Esophagus muscularis mucosa (tissue), 4 donors: ENCODE measurements at regions not wholly inside any gene's neighbourhood (a gene's known extent, or its start where the extent isn't known, plus 50 kb on each side); places are given as distances from the start of the nearest gene placed in this dataset.

Experiments used
- DNase-seq: peaks from one replicate; pipeline ENCODE4 v3.0.0-alpha.2; 2017; ENCODE audit errors: extremely low spot score
- H3K27ac ChIP-seq, 4 donors: fragments of 200-600 bp; sonication (generic); replicated peaks in 1 of 4; 1 replicate in 3 of 4; 2 replicates in 1 of 4; pipeline ENCODE4 v1.5.1; 2016 to 2019; ENCODE audit warnings: mild to moderate bottlenecking in 1 of 4
- H3K27me3 ChIP-seq, 4 donors: fragments of 200-600 bp; sonication (generic); one replicate each; pipeline versions ENCODE4 v1.5.1 to v1.6.0; 2016 to 2019
- H3K36me3 ChIP-seq, 4 donors: fragments of 200-600 bp; sonication (generic); one replicate each; pipeline ENCODE4 v1.5.1; 2016 to 2019
- H3K4me1 ChIP-seq, 4 donors: fragments of 200-600 bp; sonication (generic); one replicate each; pipeline ENCODE4 v1.5.1; 2016 to 2019
- H3K4me3 ChIP-seq, 4 donors: fragments of 200-600 bp; sonication (generic); 1 replicate in 2 of 4; 2 replicates in 2 of 4; pipeline ENCODE4 v1.5.1; 2016 to 2019; ENCODE audit warnings: mild to moderate bottlenecking in 4 of 4, moderate library complexity in 1 of 4
- H3K9me3 ChIP-seq, 4 donors: fragments of 200-600 bp; sonication (generic); 1 replicate in 3 of 4; 2 replicates in 1 of 4; pipeline ENCODE4 v1.5.1; 2016 to 2019
- CTCF ChIP-seq, 3 experiments: fragments of 200-600 bp in 2 of 3; fragments of 450-650 bp in 1 of 3; sonication (generic) in 2 of 3; IDR thresholded peaks; one replicate each; pipeline ENCODE4 v1.5.1; 2017 to 2019; ENCODE audit warnings: antibody characterized with exemption in 3 of 3, mild to moderate bottlenecking in 2 of 3, moderate library complexity in 1 of 3
- EP300 ChIP-seq: sonication (generic); formaldehyde crosslinking; IDR thresholded peaks from one replicate; pipeline ENCODE4 v1.6.1; 2017; ENCODE audit warnings: antibody characterized with exemption
- POLR2A ChIP-seq: fragments of 450-650 bp; IDR thresholded peaks from one replicate; pipeline ENCODE4 v1.6.1; 2017; ENCODE audit warnings: antibody characterized with exemption, moderate library complexity, mild to moderate bottlenecking, low read depth
- POLR2AphosphoS5 ChIP-seq, 2 donors: sonication (generic); formaldehyde crosslinking; IDR thresholded peaks; one replicate each; pipeline ENCODE4 v1.6.1; 2017; ENCODE audit warnings: antibody characterized with exemption in 2 of 2
- WGBS: methylation state at CpG from one replicate; pipeline ENCODE4 v1.1.5; 2018; 5-methylcytosine and 5-hydroxymethylcytosine counted together
- intact Hi-C: fragments of 100-400 bp; cut with DNase I; formaldehyde crosslinking; loops from one replicate; pipeline ENCODE4 v1.15.1; 2023

GRCh38 chr4:57602141-57602540 lies 492.0 kb upstream of the IGFBP7 start:
- 100% methylated on average over 1 of the region's 1 CpG for WGBS
- Histone ChIP-seq H3K4me1 (no peaks in the 10 kb centered on the region), H3K9me3 (no peaks in the 10 kb centered on the region), H3K27me3 (no peaks in the 10 kb centered on the region), H3K4me3 (no peak overlapping the region), H3K36me3 (no peaks in the 10 kb centered on the region), H3K27ac (no peak overlapping the region)
- intact Hi-C loops, result no loop called here
- DNase-seq, result no peak
- no peak for TF ChIP-seq POLR2A

- DNase-seq, result no peak
- H3K27ac ChIP-seq, result no peak overlapping the region
- H3K27me3 ChIP-seq, result no peaks in the 10 kb centered on the region
- no peaks in the 10 kb centered on the region for H3K9me3 ChIP-seq
- WGBS, result 77% methylated on average over 4 of the region's 4 CpGs
- H3K4me1 ChIP-seq, result no peaks in the 10 kb centered on the region
- H3K4me3 ChIP-seq, result no peak overlapping the region
- H3K36me3 ChIP-seq, result no peaks in the 10 kb centered on the region
- TF ChIP-seq POLR2A, result no peak
- no peak for TF ChIP-seq EP300
- no peak for TF ChIP-seq CTCF (IDR thresholded peaks at IDR 0.05)
- TF ChIP-seq POLR2AphosphoS5 (IDR thresholded peaks at IDR 0.05), result no peak
- intact Hi-C loops, result no loop called here
Observed at GRCh38 chr4:57591073-57591472, 480.9 kb upstream of the IGFBP7 start.

DNA sequence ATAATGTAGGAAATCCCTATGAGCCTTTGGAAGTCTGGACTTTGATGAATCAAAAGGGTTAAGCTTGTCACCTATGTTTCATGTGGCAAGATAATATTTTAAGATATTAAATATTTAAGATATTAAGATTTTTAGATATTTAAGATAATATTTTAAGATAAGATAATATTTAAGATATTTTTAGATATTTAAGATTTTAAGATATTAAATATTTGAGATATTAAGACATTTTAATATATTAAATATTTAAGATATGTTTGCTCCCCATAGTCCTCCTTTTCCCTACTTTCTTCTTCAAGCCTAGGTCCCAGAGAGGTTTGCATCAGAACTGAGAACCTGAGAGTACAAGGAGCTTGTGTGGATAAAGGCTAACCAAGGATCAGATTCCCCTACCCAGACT lies 478.4 kb upstream of the IGFBP7 start:
- Histone ChIP-seq H3K27me3 (no peaks in the 10 kb centered on the region), H3K9me3 (no peaks in the 10 kb centered on the region), H3K36me3 (no peaks in the 10 kb centered on the region), H3K27ac (no peak overlapping the region), H3K4me1 (peaks cover 0 to 5% (median 2%) of the 10 kb centered on the region in 4 donors), H3K4me3 (no peak overlapping the region)
- DNase-seq, result no peak
- intact Hi-C loops, result no loop called here
- no peak for TF ChIP-seq POLR2A
- no peak for TF ChIP-seq POLR2AphosphoS5 (IDR thresholded peaks at IDR 0.05)
- no peak for TF ChIP-seq CTCF (IDR thresholded peaks at IDR 0.05)
- TF ChIP-seq EP300, result no peak

DNA sequence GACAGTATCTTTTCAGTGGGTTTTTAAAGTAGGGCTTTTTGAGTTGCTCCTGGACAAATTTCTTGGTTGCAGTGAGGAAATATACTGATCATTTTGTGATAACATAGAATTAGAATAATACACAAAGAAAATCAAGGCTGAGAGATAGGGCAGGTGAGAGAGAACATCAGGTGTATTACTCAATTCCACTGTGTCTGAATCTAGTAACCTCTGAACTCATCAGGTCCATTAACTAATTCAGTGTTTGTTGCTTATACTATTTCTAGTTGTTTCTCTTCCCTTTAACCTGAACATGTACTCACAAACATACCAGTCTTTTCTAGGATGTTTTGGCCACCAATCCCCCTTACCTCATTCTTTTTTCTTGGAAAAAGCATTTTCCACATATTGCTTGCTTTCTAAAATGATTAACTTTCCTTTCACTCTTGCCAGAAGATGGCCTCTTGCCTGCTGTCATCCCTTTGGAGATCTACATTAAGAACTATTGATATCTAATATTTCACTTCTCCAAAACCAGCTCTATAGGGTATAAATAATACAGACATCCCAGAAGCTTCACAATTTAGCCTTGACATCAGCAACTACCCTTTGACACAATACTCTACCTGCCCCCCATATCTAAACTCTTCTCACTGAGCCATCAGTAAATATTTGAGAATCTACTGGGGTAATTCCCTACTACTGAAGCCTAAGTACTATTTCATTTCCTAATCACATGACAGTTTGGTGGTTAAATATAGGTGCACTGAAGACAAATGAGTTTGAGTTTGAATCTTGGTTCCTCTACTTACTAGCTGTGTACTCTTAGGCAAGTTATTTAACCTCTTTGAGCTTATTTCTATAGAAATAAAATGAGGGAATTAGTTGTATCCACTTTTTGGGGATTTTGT lies 470.8 kb upstream of the IGFBP7 start:
- no peak overlapping the region for H3K27ac ChIP-seq
- H3K27me3 ChIP-seq, result no peaks in the 10 kb centered on the region
- DNase-seq, result no peak
- peaks cover 0 to 5% (median 1%) of the 10 kb centered on the region in 4 donors for H3K4me1 ChIP-seq
- TF ChIP-seq CTCF (IDR thresholded peaks at IDR 0.05) (no peak), POLR2A (no peak), POLR2AphosphoS5 (IDR thresholded peaks at IDR 0.05) (no peak), EP300 (no peak)
- no peaks in the 10 kb centered on the region for H3K9me3 ChIP-seq
- H3K36me3 ChIP-seq, result no peaks in the 10 kb centered on the region
- H3K4me3 ChIP-seq, result no peak overlapping the region
- intact Hi-C loops, result no loop called here

GRCh38 chr4:57575426-57575825 lies 465.2 kb upstream of the IGFBP7 start:
- WGBS, result 59% methylated on average over 2 of the region's 2 CpGs
- no peak overlapping the region for H3K27ac ChIP-seq
- no peaks in the 10 kb centered on the region for H3K4me1 ChIP-seq
- no peaks in the 10 kb centered on the region for H3K36me3 ChIP-seq
- no peak overlapping the region for H3K4me3 ChIP-seq
- H3K27me3 ChIP-seq, result no peaks in the 10 kb centered on the region
- no peak for TF ChIP-seq CTCF (IDR thresholded peaks at IDR 0.05)
- TF ChIP-seq POLR2A, result no peak
- no peak for TF ChIP-seq POLR2AphosphoS5 (IDR thresholded peaks at IDR 0.05)
- no peak for TF ChIP-seq EP300
- no peaks in the 10 kb centered on the region for H3K9me3 ChIP-seq
- DNase-seq, result no peak
- intact Hi-C loops, result no loop called here
